OCI-LY7 (cell line): ENCODE measurements at regions not wholly inside any gene's neighbourhood (a gene's known extent, or its start where the extent isn't known, plus 50 kb on each side); places are given as distances from the start of the nearest gene placed in this dataset.

Experiments
- EZH2phosphoT487 ChIP-seq: fragments of 200-600 bp; sonication (generic); IDR thresholded peaks from 2 replicates; pipeline ENCODE4 v1.6.1; 2018; ENCODE audit warnings: low read depth, borderline replicate concordance, mild to moderate bottlenecking, mixed run types, antibody characterized with exemption, low read length, moderate library complexity, mixed read lengths
- TF ChIP-seq, protein P1 (sequence below): fragments of 200-600 bp; sonication (generic); conservative IDR thresholded peaks from 2 replicates; pipeline ENCODE4 v1.5.1; 2014; ENCODE audit warnings: mild to moderate bottlenecking, antibody characterized with exemption, low read length, moderate library complexity, mixed read lengths

DNA sequence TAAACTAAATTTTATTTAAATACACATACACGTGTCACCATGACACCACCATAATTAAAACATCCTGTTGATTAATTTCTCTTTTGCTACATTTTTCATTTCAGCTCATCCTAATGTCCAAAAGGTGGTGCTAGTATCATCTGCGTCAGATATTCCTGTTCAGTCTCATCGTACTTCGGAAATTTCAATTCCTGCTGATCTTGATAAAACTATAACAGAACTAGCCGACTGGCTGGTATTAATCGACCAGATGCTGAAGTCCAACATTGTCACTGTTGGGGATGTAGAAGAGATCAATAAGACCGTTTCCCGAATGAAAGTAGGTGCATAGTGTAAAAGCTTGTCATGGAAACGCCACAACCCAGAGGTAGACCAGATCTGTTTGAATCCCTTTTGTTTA lies 263.4 kb downstream of the UTRN start:
- TF ChIP-seq, protein P1, sequence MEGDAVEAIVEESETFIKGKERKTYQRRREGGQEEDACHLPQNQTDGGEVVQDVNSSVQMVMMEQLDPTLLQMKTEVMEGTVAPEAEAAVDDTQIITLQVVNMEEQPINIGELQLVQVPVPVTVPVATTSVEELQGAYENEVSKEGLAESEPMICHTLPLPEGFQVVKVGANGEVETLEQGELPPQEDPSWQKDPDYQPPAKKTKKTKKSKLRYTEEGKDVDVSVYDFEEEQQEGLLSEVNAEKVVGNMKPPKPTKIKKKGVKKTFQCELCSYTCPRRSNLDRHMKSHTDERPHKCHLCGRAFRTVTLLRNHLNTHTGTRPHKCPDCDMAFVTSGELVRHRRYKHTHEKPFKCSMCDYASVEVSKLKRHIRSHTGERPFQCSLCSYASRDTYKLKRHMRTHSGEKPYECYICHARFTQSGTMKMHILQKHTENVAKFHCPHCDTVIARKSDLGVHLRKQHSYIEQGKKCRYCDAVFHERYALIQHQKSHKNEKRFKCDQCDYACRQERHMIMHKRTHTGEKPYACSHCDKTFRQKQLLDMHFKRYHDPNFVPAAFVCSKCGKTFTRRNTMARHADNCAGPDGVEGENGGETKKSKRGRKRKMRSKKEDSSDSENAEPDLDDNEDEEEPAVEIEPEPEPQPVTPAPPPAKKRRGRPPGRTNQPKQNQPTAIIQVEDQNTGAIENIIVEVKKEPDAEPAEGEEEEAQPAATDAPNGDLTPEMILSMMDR: no peak
- TF ChIP-seq EZH2phosphoT487: no peak
